ENCODE measurements at regions not wholly inside any gene's neighbourhood (a gene's known extent, or its start where the extent isn't known, plus 50 kb on each side); places are given as distances from the start of the nearest gene placed in this dataset.

DNA sequence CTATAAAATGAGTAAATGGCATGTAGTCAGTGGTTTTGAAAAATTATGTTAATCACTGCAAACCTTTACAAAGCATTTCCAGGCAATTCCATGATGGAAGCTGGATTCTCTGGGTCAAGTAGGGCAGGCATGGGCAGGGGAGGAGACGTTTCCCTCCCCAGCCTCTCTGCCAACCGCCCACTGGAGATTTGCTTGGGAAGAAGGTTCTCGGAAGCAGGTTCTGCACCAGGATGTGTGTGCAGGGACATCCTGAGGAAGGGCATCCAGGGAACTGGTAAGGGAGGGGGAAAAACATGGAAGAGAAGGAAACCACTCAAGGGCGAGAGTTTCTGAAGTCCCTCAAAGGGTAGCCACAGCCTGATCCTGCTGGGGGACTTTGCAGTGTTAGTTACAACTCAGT lies 469.1 kb downstream of the TSHZ3 start:
- no peak overlapping the region for H3K27ac ChIP-seq
- TF ChIP-seq, protein P1, sequence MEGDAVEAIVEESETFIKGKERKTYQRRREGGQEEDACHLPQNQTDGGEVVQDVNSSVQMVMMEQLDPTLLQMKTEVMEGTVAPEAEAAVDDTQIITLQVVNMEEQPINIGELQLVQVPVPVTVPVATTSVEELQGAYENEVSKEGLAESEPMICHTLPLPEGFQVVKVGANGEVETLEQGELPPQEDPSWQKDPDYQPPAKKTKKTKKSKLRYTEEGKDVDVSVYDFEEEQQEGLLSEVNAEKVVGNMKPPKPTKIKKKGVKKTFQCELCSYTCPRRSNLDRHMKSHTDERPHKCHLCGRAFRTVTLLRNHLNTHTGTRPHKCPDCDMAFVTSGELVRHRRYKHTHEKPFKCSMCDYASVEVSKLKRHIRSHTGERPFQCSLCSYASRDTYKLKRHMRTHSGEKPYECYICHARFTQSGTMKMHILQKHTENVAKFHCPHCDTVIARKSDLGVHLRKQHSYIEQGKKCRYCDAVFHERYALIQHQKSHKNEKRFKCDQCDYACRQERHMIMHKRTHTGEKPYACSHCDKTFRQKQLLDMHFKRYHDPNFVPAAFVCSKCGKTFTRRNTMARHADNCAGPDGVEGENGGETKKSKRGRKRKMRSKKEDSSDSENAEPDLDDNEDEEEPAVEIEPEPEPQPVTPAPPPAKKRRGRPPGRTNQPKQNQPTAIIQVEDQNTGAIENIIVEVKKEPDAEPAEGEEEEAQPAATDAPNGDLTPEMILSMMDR (IDR thresholded peaks at IDR 0.05) = no peak
- no peak for TF ChIP-seq POLR2AphosphoS5 (IDR thresholded peaks at IDR 0.05)
- TF ChIP-seq POLR2A (IDR thresholded peaks at IDR 0.05) = no peak
- H3K4me1 ChIP-seq (replicated peaks) = no peaks in the 10 kb centered on the region
- WGBS = 92% methylated on average over 4 of the region's 4 CpGs
- no peaks in the 10 kb centered on the region for H3K9me3 ChIP-seq
- H3K36me3 ChIP-seq = no peaks in the 10 kb centered on the region
- no peak overlapping the region for H3K4me3 ChIP-seq
- intact Hi-C loops (cut with DNase I) = no loop called here
- no peak for DNase-seq (ENCODE audit: low spot score)
- H3K27me3 ChIP-seq (replicated peaks; ENCODE audit: insufficient read depth) = no peaks in the 10 kb centered on the region

DNA sequence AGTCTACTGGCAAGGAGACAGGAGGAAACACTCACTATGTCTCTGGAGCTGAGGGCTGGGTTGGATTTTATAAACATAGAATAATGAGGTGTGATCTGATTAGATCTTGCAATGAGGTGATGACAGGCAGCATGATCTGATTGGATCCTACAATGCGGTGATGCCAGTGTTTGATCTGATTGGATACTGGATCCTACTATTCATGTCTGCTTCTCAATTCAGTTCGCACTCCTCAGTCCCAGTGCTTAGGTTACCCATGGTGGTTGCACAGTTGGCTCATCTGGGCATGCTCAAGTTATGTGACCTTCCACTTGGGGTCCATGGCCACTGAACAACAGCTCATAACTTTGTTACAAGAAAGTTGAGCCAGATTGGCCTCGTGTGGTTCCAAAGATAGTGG lies 469.5 kb downstream of the TSHZ3 start:
- Histone ChIP-seq H3K27ac (no peak overlapping the region), H3K4me3 (no peak overlapping the region), H3K27me3 (replicated peaks; ENCODE audit: insufficient read depth) (no peaks in the 10 kb centered on the region), H3K9me3 (no peaks in the 10 kb centered on the region), H3K36me3 (no peaks in the 10 kb centered on the region), H3K4me1 (replicated peaks) (no peaks in the 10 kb centered on the region)
- WGBS = 46% methylated on average over 3 of the region's 3 CpGs
- intact Hi-C loops (cut with DNase I) = no loop called here
- no peak for DNase-seq (ENCODE audit: low spot score)
- TF ChIP-seq POLR2A (IDR thresholded peaks at IDR 0.05) = no peak
- TF ChIP-seq, protein P1 (IDR thresholded peaks at IDR 0.05) = no peak
- TF ChIP-seq POLR2AphosphoS5 (IDR thresholded peaks at IDR 0.05) = no peak

DNA sequence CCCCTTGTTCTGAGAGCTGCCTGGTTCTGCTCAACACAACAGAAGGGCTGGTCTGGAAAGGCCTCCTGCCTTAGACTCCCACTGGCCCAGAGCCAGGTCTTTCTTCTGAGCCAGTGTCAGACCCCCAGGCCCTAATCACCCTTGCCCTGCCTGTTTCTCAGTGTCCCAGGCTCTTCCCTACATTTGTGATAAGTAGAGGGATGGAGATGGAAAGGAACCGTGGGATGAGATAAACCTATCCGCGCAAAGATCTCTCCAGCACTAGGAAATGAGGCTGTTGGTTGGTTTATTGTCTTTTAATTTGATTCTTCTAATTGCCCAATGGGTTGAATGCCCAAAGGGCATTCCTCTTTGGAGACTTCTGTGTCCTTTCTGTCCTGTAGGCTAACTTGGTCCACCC lies 470.0 kb downstream of the TSHZ3 start:
- Histone ChIP-seq H3K4me1 (replicated peaks) (no peaks in the 10 kb centered on the region), H3K4me3 (no peak overlapping the region), H3K27ac (no peak overlapping the region), H3K36me3 (no peaks in the 10 kb centered on the region), H3K9me3 (no peaks in the 10 kb centered on the region), H3K27me3 (replicated peaks; ENCODE audit: insufficient read depth) (no peaks in the 10 kb centered on the region)
- no peak for DNase-seq (ENCODE audit: low spot score)
- intact Hi-C loops (cut with DNase I) = no loop called here
- no peak for TF ChIP-seq POLR2A (IDR thresholded peaks at IDR 0.05)
- TF ChIP-seq POLR2AphosphoS5 (IDR thresholded peaks at IDR 0.05) = no peak
- TF ChIP-seq, protein P1 (IDR thresholded peaks at IDR 0.05) = no peak
- WGBS = 77% methylated on average over 3 of the region's 3 CpGs

DNA sequence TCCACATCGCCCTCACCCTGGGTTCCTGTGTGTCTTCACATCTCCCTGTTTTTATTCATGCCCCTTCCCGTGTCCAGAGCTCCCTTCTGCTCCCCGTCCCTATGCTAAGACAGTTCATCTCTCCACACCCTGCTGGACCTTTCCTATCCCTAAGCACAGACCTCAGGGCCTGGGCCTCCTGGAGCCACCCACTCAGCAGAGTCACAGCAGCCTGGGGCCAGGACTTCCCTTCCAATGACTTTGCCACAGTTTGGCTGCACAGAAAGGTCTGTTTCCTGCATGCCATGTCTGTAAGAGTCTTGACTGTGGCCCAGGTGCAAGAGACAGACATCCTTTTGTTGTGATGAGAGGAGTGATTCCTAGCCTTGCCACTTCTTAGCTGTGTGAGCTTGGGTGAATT lies 470.7 kb downstream of the TSHZ3 start:
- Histone ChIP-seq H3K27me3 (replicated peaks; ENCODE audit: insufficient read depth) (no peaks in the 10 kb centered on the region), H3K4me1 (replicated peaks) (no peaks in the 10 kb centered on the region), H3K4me3 (no peak overlapping the region), H3K36me3 (no peaks in the 10 kb centered on the region), H3K9me3 (no peaks in the 10 kb centered on the region), H3K27ac (no peak overlapping the region)
- TF ChIP-seq POLR2A (IDR thresholded peaks at IDR 0.05) = no peak
- 92% methylated on average over 3 of the region's 3 CpGs for WGBS
- DNase-seq (ENCODE audit: low spot score) = no peak
- intact Hi-C loops (cut with DNase I) = no loop called here

DNA sequence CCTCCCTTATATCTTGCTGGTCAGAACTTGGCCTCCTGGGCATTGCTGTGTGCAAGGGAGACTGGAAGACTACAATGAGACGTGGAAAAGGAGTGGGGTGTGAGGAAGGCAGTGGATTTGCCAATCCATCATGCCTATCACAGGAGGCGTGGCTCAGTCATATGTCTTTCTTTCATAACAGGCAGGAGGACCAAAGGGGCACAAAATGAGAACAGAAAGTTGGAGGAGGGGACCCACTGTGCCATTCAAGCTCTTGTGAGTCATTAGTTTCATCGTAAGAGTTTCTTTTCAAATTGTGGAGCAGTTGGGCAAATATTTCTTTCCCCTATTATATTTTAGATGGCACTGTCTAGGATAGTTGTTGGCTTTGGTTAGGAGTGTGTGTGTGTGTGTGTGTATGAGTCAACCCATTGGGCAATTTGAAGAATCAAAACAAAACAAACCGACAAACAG lies 471.5 kb downstream of the TSHZ3 start:
- Histone ChIP-seq H3K36me3 (no peaks in the 10 kb centered on the region), H3K27me3 (replicated peaks; ENCODE audit: insufficient read depth) (no peaks in the 10 kb centered on the region), H3K9me3 (no peaks in the 10 kb centered on the region), H3K4me1 (replicated peaks) (no peaks in the 10 kb centered on the region), H3K4me3 (no peak overlapping the region), H3K27ac (no peak overlapping the region)
- TF ChIP-seq, protein P1 (IDR thresholded peaks at IDR 0.05) = no peak
- TF ChIP-seq POLR2A (IDR thresholded peaks at IDR 0.05) (no peak), POLR2AphosphoS5 (IDR thresholded peaks at IDR 0.05) (no peak)
- WGBS = 68% methylated on average over 4 of the region's 4 CpGs
- intact Hi-C loops (cut with DNase I) = no loop called here
- DNase-seq (ENCODE audit: low spot score) = no peak

All from prostate gland (tissue), 2 donors.